ENCODE measurements at regions not wholly inside any gene's neighbourhood (a gene's known extent, or its start where the extent isn't known, plus 50 kb on each side); places are given as distances from the start of the nearest gene placed in this dataset.
A peak's percentile ranks its signal among the peaks of the same experiment; 100 is the strongest.

- H3K9ac ChIP-seq (replicated peaks in 1 of 4; ENCODE audit: extremely low read depth in 1 of 4, low read depth in 3 of 4, low read length in 3 of 4), result no peak overlapping the region
- no peak overlapping the region for H3K4me2 ChIP-seq (ENCODE audit: insufficient read depth in 1 of 2, low read depth in 2 of 2, low read length in 2 of 2)
- H2BK12ac ChIP-seq (ENCODE audit: low read depth, low read length), result no peak overlapping the region
- DNase-seq (ENCODE audit: low read depth in 1 of 2, low spot score in 2 of 2) (no peak), FAIRE-seq (no peak)
- no peak overlapping the region for H3K4ac ChIP-seq (replicated peaks; ENCODE audit: insufficient read length, low read depth, low read length)
- no peaks in the 10 kb centered on the region for H4K20me1 ChIP-seq (replicated peaks in 1 of 2; ENCODE audit: control insufficient read depth in 1 of 2, insufficient read depth in 2 of 2, low read length in 2 of 2)
- H2AFZ ChIP-seq (ENCODE audit: low read length), result peak overlapping the region; percentile 13; the same call in 1 of the 2 replicates
- CTCF ChIA-PET (ENCODE audit: partially characterized antibody), result interaction anchor here (1.4 to 1.7 kb wide), 4 partner anchors 8 to 19 kb away, joined by 3 to 6 read pairs (median 4); no protein-coding TSS in a partner anchor
- no peak overlapping the region for H4K8ac ChIP-seq (ENCODE audit: extremely low read depth, insufficient read depth, low read length)
- no peak overlapping the region for H2BK120ac ChIP-seq (replicated peaks; ENCODE audit: low read depth, low read length)
- no peaks in the 10 kb centered on the region for H3K36me3 ChIP-seq (ENCODE audit: control insufficient read depth in 2 of 4, insufficient read depth in 4 of 4, low read length in 3 of 4)
- H4K91ac ChIP-seq (replicated peaks; ENCODE audit: insufficient read length, low read length), result no peak overlapping the region
- H3K23ac ChIP-seq (ENCODE audit: insufficient read length), result no peak overlapping the region
- H2BK20ac ChIP-seq (ENCODE audit: low read length), result no peak overlapping the region
- H3K4me3 ChIP-seq (ENCODE audit: extremely low read depth in 1 of 4, insufficient read depth in 2 of 4, low read depth in 3 of 4, low read length in 4 of 4), result no peak overlapping the region
- H2BK15ac ChIP-seq (ENCODE audit: low read length), result no peak overlapping the region
- H3K56ac ChIP-seq (replicated peaks; ENCODE audit: insufficient read length, low read depth, low read length), result no peak overlapping the region
- H3K23me2 ChIP-seq (ENCODE audit: low read depth, low read length), result no peaks in the 10 kb centered on the region
- H3K27ac ChIP-seq (ENCODE audit: low read depth, low read length), result no peak overlapping the region
- H3K14ac ChIP-seq (ENCODE audit: insufficient read length), result no peak overlapping the region
- no peak overlapping the region for H4K5ac ChIP-seq (ENCODE audit: insufficient read length, low read depth, low read length)
- H2BK5ac ChIP-seq (ENCODE audit: low read depth, low read length), result no peak overlapping the region
- H3K9me3 ChIP-seq (ENCODE audit: insufficient read depth in 2 of 2, low read depth in 1 of 2, low read length in 1 of 2), result 0 out of 4 replicates have a peak, but pooled peaks cover 0 to 2% of the 10 kb centered on the region in 2 experiments
- H3K4me1 ChIP-seq (replicated peaks in 1 of 4; ENCODE audit: control insufficient read depth in 3 of 4, insufficient read depth in 4 of 4, low read length in 3 of 4), result peaks cover 0 to 3% (median 0%) of the 10 kb centered on the region in 4 experiments; a peak in 2 of 7 replicates
- POLR2A ChIA-PET (ENCODE audit: partially characterized antibody), result no interaction called here
- no peaks in the 10 kb centered on the region for H3K79me1 ChIP-seq (ENCODE audit: low read depth, low read length)
- H3K18ac ChIP-seq (ENCODE audit: extremely low read depth, low read length), result no peak overlapping the region
- 93% methylated on average over 4 of the region's 4 CpGs; no CpG with 5 or more reads in 1 of the 2 experiments for WGBS, 2 experiments (ENCODE audit: extremely low coverage in 1 of 2, insufficient coverage in 1 of 2, insufficient read length in 1 of 2, insufficient replicate concordance in 2 of 2, low coverage in 1 of 2, low lambda C conversion rate in 2 of 2, missing lambda C conversion rate in 1 of 2)
- TF ChIP-seq SUZ12 (IDR thresholded peaks at IDR 0.05; ENCODE audit: low read length), result no peak
- TF ChIP-seq E2F6 (IDR thresholded peaks at IDR 0.05), result 0 out of 2 replicates have a peak, but pooled peaks have one; percentile 27
- no peak for TF ChIP-seq TAF7 (optimal IDR thresholded peaks at IDR 0.05; ENCODE audit: borderline replicate concordance, low read depth, low read length)
- no peak overlapping the region for H2AK5ac ChIP-seq (ENCODE audit: low read depth, low read length)
- no peaks in the 10 kb centered on the region for H3K79me2 ChIP-seq (ENCODE audit: control insufficient read depth in 1 of 2, insufficient read depth in 2 of 2, low read length in 2 of 2)
- no peaks in the 10 kb centered on the region for H3K27me3 ChIP-seq (replicated peaks in 1 of 4; ENCODE audit: control insufficient read depth in 3 of 4, extremely low read depth in 1 of 4, insufficient read depth in 3 of 4, low read length in 3 of 4)
These were observed 79.7 kb upstream of the MARK1 start for GRCh38 chr1:220448217-220448616.

All from H1 (cell line).